GM18517 (cell line): ENCODE measurements at regions not wholly inside any gene's neighbourhood (a gene's known extent, or its start where the extent isn't known, plus 50 kb on each side); places are given as distances from the start of the nearest gene placed in this dataset.
"Not testable (repeated sequence)": the region's sequence is repeated elsewhere in the genome, so short reads cannot be mapped to it uniquely, and the experiment has no call there.

Experiments used
- ATAC-seq: cut with Tn5 transposase; IDR thresholded peaks from one replicate; pipeline ENCODE4 v1.9.1; 2021; ENCODE audit warnings: mild to moderate bottlenecking, moderate library complexity; ENCODE audit not compliant: unreplicated experiment

- no peak for ATAC-seq
These were observed 242.9 kb upstream of the ID2 start for GRCh38 chr2:8438996-8439395.

GRCh38 chr2:8440029-8440778 is 241.7 kb upstream of the ID2 start:
- ATAC-seq, result no peak

- ATAC-seq, result no peak
These were observed 240.5 kb upstream of the ID2 start for GRCh38 chr2:8441371-8441770.

- peak; percentile 61 for ATAC-seq
These were observed 239.9 kb upstream of the ID2 start for GRCh38 chr2:8441986-8442385.

- peak; percentile 58 for ATAC-seq
These were observed 238.9 kb upstream of the ID2 start for GRCh38 chr2:8442833-8443486.

- no peak for ATAC-seq
These were observed 236.3 kb upstream of the ID2 start for GRCh38 chr2:8445580-8445979.

- not testable (repeated sequence) for ATAC-seq
These were observed 235.1 kb upstream of the ID2 start for GRCh38 chr2:8446751-8447150.

- no peak for ATAC-seq
These were observed 234.1 kb upstream of the ID2 start for GRCh38 chr2:8447610-8448221.

- no peak for ATAC-seq
These were observed 232.9 kb upstream of the ID2 start for GRCh38 chr2:8448824-8449556.

- no peak for ATAC-seq
These were observed 230.6 kb upstream of the ID2 start for GRCh38 chr2:8451273-8451672.

GRCh38 chr2:8452296-8452695 is 229.6 kb upstream of the ID2 start:
- ATAC-seq, result no peak

GRCh38 chr2:8452979-8453903 is 228.6 kb upstream of the ID2 start:
- ATAC-seq, result no peak

GRCh38 chr2:8453904-8454302 is 228.0 kb upstream of the ID2 start:
- ATAC-seq, result no peak

GRCh38 chr2:8454797-8455196 is 227.1 kb upstream of the ID2 start:
- ATAC-seq, result no peak

GRCh38 chr2:8455236-8456150 is 226.4 kb upstream of the ID2 start:
- no peak for ATAC-seq

- ATAC-seq, result no peak
These were observed 225.4 kb upstream of the ID2 start for GRCh38 chr2:8456151-8457091.

- ATAC-seq, result no peak
These were observed 224.8 kb upstream of the ID2 start for GRCh38 chr2:8457092-8457481.
